Calu3 (cell line): ENCODE measurements at regions not wholly inside any gene's neighbourhood (a gene's known extent, or its start where the extent isn't known, plus 50 kb on each side); places are given as distances from the start of the nearest gene placed in this dataset.

Source experiments
- BruUV-seq: library from RNA; stranded (reverse); fragments of 400-500 nt; replicated peaks from 2 replicates; lab custom pipeline; 2021; lab: Mats Ljungman, UMichigan
- CTCF ChIA-PET: fragments of 300-600 bp; sonication (Branson Sonifier 250); formaldehyde crosslinking; loops from one replicate; lab custom pipeline; 2022; ENCODE audit warnings: antibody characterized with exemption; lab: Charles Lee
- DNase-seq: peaks from one replicate; pipeline ENCODE4 v3.0.0; 2022
- H3K27ac Mint-ChIP-seq: one replicate; pipeline ENCODE4 v1.8.0; 2022; ENCODE audit warnings: mixed read lengths; ENCODE audit not compliant: unreplicated experiment
- H3K27me3 Mint-ChIP-seq: one replicate; pipeline ENCODE4 v1.8.0; 2022; ENCODE audit warnings: mixed read lengths; ENCODE audit not compliant: unreplicated experiment
- H3K36me3 Mint-ChIP-seq: one replicate; pipeline ENCODE4 v1.8.0; 2022; ENCODE audit warnings: mild to moderate bottlenecking, moderate library complexity, mixed read lengths; ENCODE audit not compliant: insufficient read depth, unreplicated experiment
- H3K4me1 Mint-ChIP-seq: one replicate; pipeline ENCODE4 v1.8.0; 2022; ENCODE audit warnings: mild to moderate bottlenecking, low read depth, mixed read lengths; ENCODE audit not compliant: unreplicated experiment
- H3K4me3 Mint-ChIP-seq: one replicate; pipeline ENCODE4 v1.8.0; 2022; ENCODE audit warnings: mild to moderate bottlenecking, low read depth, moderate library complexity, mixed read lengths; ENCODE audit not compliant: unreplicated experiment
- H3K9me3 Mint-ChIP-seq: one replicate; pipeline ENCODE4 v1.8.0; 2022; ENCODE audit warnings: low read depth, mixed read lengths; ENCODE audit not compliant: unreplicated experiment
- CTCF ChIP-seq: fragments of 200-600 bp; IDR thresholded peaks from one replicate; pipeline ENCODE4 v1.8.0; 2022; ENCODE audit warnings: antibody characterized with exemption; ENCODE audit not compliant: unreplicated experiment
- intact Hi-C: fragments of 100-400 bp; cut with micrococcal nuclease; formaldehyde crosslinking; loops from one replicate; pipeline ENCODE4 v1.10.0; 2022; ENCODE audit not compliant: unreplicated experiment

GRCh38 chr6:23983735-23984134, 142.3 kb upstream of the NRSN1 start:
- intact Hi-C loops, result no loop called here
- H3K4me1 Mint-ChIP-seq, result no peaks in the 10 kb centered on the region
- H3K27me3 Mint-ChIP-seq, result no peaks in the 10 kb centered on the region
- CTCF ChIA-PET, result no interaction called here
- no peak overlapping the region for H3K4me3 Mint-ChIP-seq
- H3K36me3 Mint-ChIP-seq, result no peaks in the 10 kb centered on the region
- TF ChIP-seq CTCF, result no peak
- no peak overlapping the region for H3K27ac Mint-ChIP-seq
- no peak for DNase-seq
- no TSS peak for BruUV-seq
- no peaks in the 10 kb centered on the region for H3K9me3 Mint-ChIP-seq

- CTCF ChIA-PET, result interaction anchor here (0.5 to 0.7 kb wide), 2 partner anchors 187 to 324 kb away, joined by 3 to 5 read pairs; no protein-coding TSS in a partner anchor
- H3K4me1 Mint-ChIP-seq, result no peaks in the 10 kb centered on the region
- no peaks in the 10 kb centered on the region for H3K9me3 Mint-ChIP-seq
- H3K36me3 Mint-ChIP-seq, result no peaks in the 10 kb centered on the region
- no peak for TF ChIP-seq CTCF
- H3K27ac Mint-ChIP-seq, result no peak overlapping the region
- no peaks in the 10 kb centered on the region for H3K27me3 Mint-ChIP-seq
- no peak overlapping the region for H3K4me3 Mint-ChIP-seq
- DNase-seq, result no peak
- intact Hi-C loops, result no loop called here
- BruUV-seq, result no TSS peak
Observed at GRCh38 chr6:23985015-23985414, 141.0 kb upstream of the NRSN1 start.

GRCh38 chr6:23989885-23990533, 136.0 kb upstream of the NRSN1 start:
- Mint-ChIP-seq H3K36me3 (no peaks in the 10 kb centered on the region), H3K27me3 (no peaks in the 10 kb centered on the region), H3K9me3 (peaks cover 2% of the 10 kb centered on the region), H3K27ac (no peak overlapping the region), H3K4me1 (no peaks in the 10 kb centered on the region), H3K4me3 (no peak overlapping the region)
- no peak for DNase-seq
- CTCF ChIA-PET, result interaction anchor here (0.7 kb wide), 1 partner anchor 305 kb away, joined by 3 read pairs; no protein-coding TSS in a partner anchor
- no peak for TF ChIP-seq CTCF
- intact Hi-C loops, result no loop called here
- no TSS peak for BruUV-seq

GRCh38 chr6:23994013-23994412, 132.0 kb upstream of the NRSN1 start:
- Mint-ChIP-seq H3K27ac (no peak overlapping the region), H3K27me3 (no peaks in the 10 kb centered on the region), H3K36me3 (no peaks in the 10 kb centered on the region), H3K9me3 (peaks cover 5% of the 10 kb centered on the region), H3K4me3 (no peak overlapping the region), H3K4me1 (no peaks in the 10 kb centered on the region)
- BruUV-seq, result no TSS peak
- intact Hi-C loops, result no loop called here
- no peak for TF ChIP-seq CTCF
- DNase-seq, result no peak
- CTCF ChIA-PET, result no interaction called here
